ENCODE measurements at regions not wholly inside any gene's neighbourhood (a gene's known extent, or its start where the extent isn't known, plus 50 kb on each side); places are given as distances from the start of the nearest gene placed in this dataset.
A peak's percentile ranks its signal among the peaks of the same experiment; 100 is the strongest.

DNA sequence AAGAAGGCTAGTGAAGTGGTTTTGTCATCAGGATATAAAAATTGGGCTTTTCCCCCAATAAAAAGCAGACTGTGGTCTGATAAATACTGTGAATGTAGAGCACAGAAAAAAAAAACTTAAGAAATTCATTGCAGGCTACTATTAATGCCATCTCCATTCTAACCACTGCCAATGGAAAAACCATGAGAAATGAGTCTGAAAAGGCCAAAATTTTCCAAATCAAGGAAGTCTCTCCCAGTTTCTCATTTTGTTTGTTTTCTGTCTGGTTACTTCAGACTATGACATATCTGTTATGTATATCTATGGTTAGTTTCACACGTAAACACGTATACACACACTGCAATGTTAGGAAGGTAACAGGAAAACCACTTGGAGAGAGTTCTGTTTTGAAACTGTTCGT is 193.6 kb upstream of the TSC22D1 start:
- H3K4me3 Mint-ChIP-seq, result no peak overlapping the region
- intact Hi-C loops (cut with micrococcal nuclease), result no loop called here
- DNase-seq (no peak), ATAC-seq (no peak)
- peak overlapping the region in 1 of 2 donors; percentile 24 for H3K27ac Mint-ChIP-seq
- H3K4me1 Mint-ChIP-seq, result peaks cover 12 to 30% of the 10 kb centered on the region in 2 donors
- H3K9me3 ChIP-seq (ENCODE audit: control insufficient read depth, insufficient read depth, low read length), result no peaks in the 10 kb centered on the region
- H3K9me3 Mint-ChIP-seq, result no peaks in the 10 kb centered on the region
- H3K4me1 ChIP-seq (ENCODE audit: control insufficient read depth, insufficient read depth, low read length), result peaks cover 19% of the 10 kb centered on the region
- no peaks in the 10 kb centered on the region for H3K36me3 Mint-ChIP-seq
- peaks cover 0 to 3% of the 10 kb centered on the region in 2 donors for H3K27me3 Mint-ChIP-seq (ENCODE audit: low read depth in 2 of 2)
- no peaks in the 10 kb centered on the region for H3K27me3 ChIP-seq (ENCODE audit: control insufficient read depth, insufficient read depth, low read length)
- no peak overlapping the region for H3K4me3 ChIP-seq (ENCODE audit: low read length)
- TF ChIP-seq, protein P1, sequence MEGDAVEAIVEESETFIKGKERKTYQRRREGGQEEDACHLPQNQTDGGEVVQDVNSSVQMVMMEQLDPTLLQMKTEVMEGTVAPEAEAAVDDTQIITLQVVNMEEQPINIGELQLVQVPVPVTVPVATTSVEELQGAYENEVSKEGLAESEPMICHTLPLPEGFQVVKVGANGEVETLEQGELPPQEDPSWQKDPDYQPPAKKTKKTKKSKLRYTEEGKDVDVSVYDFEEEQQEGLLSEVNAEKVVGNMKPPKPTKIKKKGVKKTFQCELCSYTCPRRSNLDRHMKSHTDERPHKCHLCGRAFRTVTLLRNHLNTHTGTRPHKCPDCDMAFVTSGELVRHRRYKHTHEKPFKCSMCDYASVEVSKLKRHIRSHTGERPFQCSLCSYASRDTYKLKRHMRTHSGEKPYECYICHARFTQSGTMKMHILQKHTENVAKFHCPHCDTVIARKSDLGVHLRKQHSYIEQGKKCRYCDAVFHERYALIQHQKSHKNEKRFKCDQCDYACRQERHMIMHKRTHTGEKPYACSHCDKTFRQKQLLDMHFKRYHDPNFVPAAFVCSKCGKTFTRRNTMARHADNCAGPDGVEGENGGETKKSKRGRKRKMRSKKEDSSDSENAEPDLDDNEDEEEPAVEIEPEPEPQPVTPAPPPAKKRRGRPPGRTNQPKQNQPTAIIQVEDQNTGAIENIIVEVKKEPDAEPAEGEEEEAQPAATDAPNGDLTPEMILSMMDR (IDR thresholded peaks at IDR 0.05), result no peak
- H3K27ac ChIP-seq (ENCODE audit: low read length), result no peak overlapping the region
- H3K36me3 ChIP-seq (ENCODE audit: control insufficient read depth, insufficient read depth, low read length), result no peaks in the 10 kb centered on the region
- WGBS (ENCODE audit: insufficient coverage), result 20% methylated on average over 1 of the region's 3 CpGs

DNA sequence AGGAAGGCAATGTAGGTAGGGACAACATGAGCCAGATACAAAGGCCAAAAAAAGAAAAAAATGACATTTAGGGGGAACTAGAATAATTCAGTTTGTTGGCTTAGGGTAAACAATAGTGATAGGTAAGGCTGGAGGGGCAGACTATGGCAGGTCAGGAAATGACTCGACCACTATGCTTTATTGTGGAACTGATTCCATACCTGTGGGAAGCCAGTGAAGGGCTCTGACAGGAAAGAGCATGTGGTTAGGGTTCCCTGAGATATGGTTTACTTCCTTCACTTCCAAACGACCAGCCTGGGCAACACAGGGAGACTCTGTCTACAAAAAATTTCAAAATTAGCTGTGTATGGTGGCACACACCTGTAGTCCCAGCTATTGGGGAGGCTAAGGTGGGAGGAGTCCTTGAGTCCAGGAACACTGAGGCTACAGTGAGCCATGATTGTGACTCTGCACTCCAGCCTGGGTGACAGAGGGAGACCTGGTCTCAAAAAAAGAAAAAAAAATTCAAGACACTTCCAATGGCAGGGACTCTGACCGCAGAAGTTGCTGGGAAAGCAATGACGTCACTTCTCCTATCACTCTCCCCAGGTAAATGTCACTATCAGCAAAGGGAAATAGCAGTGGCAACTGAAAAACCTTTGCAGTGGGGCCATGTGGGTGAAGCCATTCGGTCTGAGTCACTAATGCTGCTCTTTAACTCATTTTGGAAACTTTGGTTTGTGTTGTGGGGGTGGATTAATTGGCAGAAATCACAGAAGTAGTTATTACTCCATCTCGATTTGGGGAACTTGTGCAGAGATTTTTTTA is 192.8 kb upstream of the TSC22D1 start:
- ATAC-seq (peak in 1 of 3 donors; percentile 30), DNase-seq (peak in 1 of 2 donors; percentile 6)
- Histone ChIP-seq H3K27ac (ENCODE audit: low read length) (peak overlapping the region; percentile 49), H3K4me1 (ENCODE audit: control insufficient read depth, insufficient read depth, low read length) (peaks cover 26% of the 10 kb centered on the region), H3K9me3 (ENCODE audit: control insufficient read depth, insufficient read depth, low read length) (no peaks in the 10 kb centered on the region), H3K4me3 (ENCODE audit: low read length) (no peak overlapping the region), H3K36me3 (ENCODE audit: control insufficient read depth, insufficient read depth, low read length) (no peaks in the 10 kb centered on the region), H3K27me3 (ENCODE audit: control insufficient read depth, insufficient read depth, low read length) (no peaks in the 10 kb centered on the region)
- intact Hi-C loops (cut with micrococcal nuclease), result no loop called here
- H3K4me3 Mint-ChIP-seq, result peak overlapping the region; percentile 52
- H3K27me3 Mint-ChIP-seq (ENCODE audit: low read depth in 2 of 2), result peaks cover 0 to 4% of the 10 kb centered on the region in 2 donors
- no peaks in the 10 kb centered on the region for H3K9me3 Mint-ChIP-seq
- peak overlapping the region; percentile 52 to 72 for H3K27ac Mint-ChIP-seq
- peaks cover 12 to 36% of the 10 kb centered on the region in 2 donors for H3K4me1 Mint-ChIP-seq
- WGBS (ENCODE audit: insufficient coverage), result 28% methylated on average over 5 of the region's 6 CpGs
- TF ChIP-seq, protein P1 (IDR thresholded peaks at IDR 0.05), result no peak
- H3K36me3 Mint-ChIP-seq, result no peaks in the 10 kb centered on the region

DNA sequence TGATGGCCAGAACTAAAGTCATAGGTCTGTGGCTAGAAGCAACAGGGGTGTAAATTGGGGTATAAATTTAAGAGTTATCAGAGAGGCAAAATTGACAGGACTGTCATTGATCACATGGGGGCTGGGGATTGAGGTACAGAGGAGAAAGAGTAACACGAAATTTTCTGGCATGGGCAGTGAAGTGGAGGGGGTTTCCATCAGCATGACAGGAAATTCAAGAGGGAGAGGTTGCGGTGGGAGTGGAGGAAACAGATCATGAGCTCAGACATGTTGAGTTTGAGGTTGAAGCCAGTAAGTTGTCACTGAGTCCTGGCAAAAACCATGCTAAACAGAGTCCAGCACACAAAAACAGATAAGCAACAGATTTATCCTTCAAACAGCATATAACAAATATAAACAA is 192.1 kb upstream of the TSC22D1 start:
- 3% methylated on average over 2 of the region's 2 CpGs for WGBS (ENCODE audit: insufficient coverage)
- H3K9me3 Mint-ChIP-seq, result no peaks in the 10 kb centered on the region
- peaks cover 30% of the 10 kb centered on the region for H3K4me1 ChIP-seq (ENCODE audit: control insufficient read depth, insufficient read depth, low read length)
- H3K4me3 ChIP-seq (ENCODE audit: low read length), result no peak overlapping the region
- no peaks in the 10 kb centered on the region for H3K9me3 ChIP-seq (ENCODE audit: control insufficient read depth, insufficient read depth, low read length)
- peaks cover 12 to 37% of the 10 kb centered on the region in 2 donors for H3K4me1 Mint-ChIP-seq
- no peaks in the 10 kb centered on the region for H3K36me3 ChIP-seq (ENCODE audit: control insufficient read depth, insufficient read depth, low read length)
- intact Hi-C loops (cut with micrococcal nuclease), result no loop called here
- H3K27me3 ChIP-seq (ENCODE audit: control insufficient read depth, insufficient read depth, low read length), result no peaks in the 10 kb centered on the region
- peak overlapping the region; percentile 52 for H3K4me3 Mint-ChIP-seq
- peak; percentile 62 to 91 (median 80) for ATAC-seq
- TF ChIP-seq, protein P1 (IDR thresholded peaks at IDR 0.05), result no peak
- H3K36me3 Mint-ChIP-seq, result no peaks in the 10 kb centered on the region
- peaks cover 0 to 7% of the 10 kb centered on the region in 2 donors for H3K27me3 Mint-ChIP-seq (ENCODE audit: low read depth in 2 of 2)
- peak in 1 of 2 donors; percentile 67 for DNase-seq
- H3K27ac ChIP-seq (ENCODE audit: low read length), result peak overlapping the region; percentile 49
- peak overlapping the region; percentile 52 to 72 for H3K27ac Mint-ChIP-seq
